HCT116 (cell line): ENCODE measurements at regions not wholly inside any gene's neighbourhood (a gene's known extent, or its start where the extent isn't known, plus 50 kb on each side); places are given as distances from the start of the nearest gene placed in this dataset.
"Not testable (repeated sequence)": the region's sequence is repeated elsewhere in the genome, so short reads cannot be mapped to it uniquely, and the experiment has no call there.

Source experiments
- ATAC-seq: fragments of 200-7000 bp; cut with Tn5 transposase; 2 replicates; pipeline ENCODE4 v1.9.1; 2020; ENCODE audit warnings: mild to moderate bottlenecking, moderate library complexity
- BruUV-seq: library from RNA; stranded (reverse); fragments of 400-500 nt; replicated peaks from 2 replicates; lab custom pipeline; 2021; lab: Mats Ljungman, UMichigan
- CTCF ChIA-PET: fragments of 300-600 bp; sonication (Branson Sonifier 250); formaldehyde crosslinking; loops from one replicate; lab custom pipeline; 2021; ENCODE audit warnings: antibody characterized with exemption; lab: Charles Lee
- POLR2A ChIA-PET: fragments of 300-600, 350-600 bp; sonication (Branson Sonifier 250); formaldehyde crosslinking; loops from one replicate; lab custom pipeline; 2021; ENCODE audit warnings: antibody characterized with exemption; lab: Charles Lee
- RAD21 ChIA-PET, 2 experiments: fragments of 300-600 bp; sonication (Branson Sonifier 250); formaldehyde crosslinking; loops; one replicate each; lab custom pipeline; 2023; ENCODE audit warnings: low total read pairs in 2 of 2; ENCODE audit not compliant: uncharacterized antibody in 2 of 2, unreplicated experiment in 2 of 2, low non-redundant PET in 1 of 2; lab: Charles Lee
- DNase-seq: peaks from one replicate; pipeline ENCODE4 v3.0.0-alpha.2; 2010; ENCODE audit warnings: low read depth, low spot score
- H2AFZ ChIP-seq: fragments of 200-600 bp; shearing (Covaris generic), sonication (generic); 2 replicates; pipeline ENCODE4 v1.6.1; 2017; ENCODE audit warnings: low read depth, mixed run types, mixed read lengths, antibody characterized with exemption, low read length; ENCODE audit not compliant: poor library complexity, severe bottlenecking
- H3K27ac ChIP-seq: 2 replicates; pipeline ENCODE4 v1.5.1; 2012; ENCODE audit warnings: low read depth, low read length
- H3K27me3 ChIP-seq: fragments of 200-600 bp; sonication (generic); 2 replicates; pipeline ENCODE4 v1.6.1; 2016; ENCODE audit warnings: mixed run types, low read length, mixed read lengths; ENCODE audit not compliant: insufficient read depth
- H3K36me3 ChIP-seq, 2 experiments: fragments of 200-500 bp in 1 of 2; fragments of 200-600 bp in 1 of 2; sonication (Bioruptor generic) in 1 of 2; sonication (generic) in 1 of 2; 2 replicates each; pipeline versions ENCODE4 v1.5.1 to v1.6.1; 2014 to 2016; ENCODE audit warnings: low read length in 2 of 2, inconsistent platforms in 1 of 2, mixed read lengths in 1 of 2, mixed run types in 1 of 2; ENCODE audit not compliant: insufficient read depth in 2 of 2, control insufficient read depth in 1 of 2
- H3K4me1 ChIP-seq, 2 experiments: fragments of 200-600 bp in 1 of 2; sonication (generic) in 1 of 2; 2 replicates each; pipeline versions ENCODE4 v1.5.1 to v1.6.1; 2012 to 2017; ENCODE audit warnings: low read length in 2 of 2, inconsistent platforms in 1 of 2, mild to moderate bottlenecking in 1 of 2, mixed read lengths in 1 of 2, mixed run types in 1 of 2, moderate library complexity in 1 of 2; ENCODE audit not compliant: insufficient read depth in 2 of 2, control insufficient read depth in 1 of 2
- H3K4me2 ChIP-seq: fragments of 200-600 bp; sonication (generic); 2 replicates; pipeline ENCODE4 v1.6.1; 2017; ENCODE audit warnings: mixed run types, low read length, mixed read lengths
- H3K4me3 ChIP-seq, 2 experiments: fragments of 200-600 bp in 1 of 2; sonication (generic) in 1 of 2; replicated peaks in 1 of 2; 2 replicates each; pipeline ENCODE4 v1.5.1; 2011 to 2016; ENCODE audit warnings: low read length in 2 of 2, control low read depth in 1 of 2, low read depth in 1 of 2, mild to moderate bottlenecking in 1 of 2, mixed read lengths in 1 of 2, mixed run types in 1 of 2
- H3K79me2 ChIP-seq: fragments of 200-600 bp; sonication (generic); 2 replicates; pipeline ENCODE4 v1.6.1; 2017; ENCODE audit warnings: mild to moderate bottlenecking, mixed run types, low read length, moderate library complexity, mixed read lengths; ENCODE audit not compliant: insufficient read depth
- H3K9ac ChIP-seq: fragments of 200-600 bp; sonication (generic); 2 replicates; pipeline ENCODE4 v1.6.1; 2016; ENCODE audit warnings: low read length, mixed read lengths
- H3K9me2 ChIP-seq: fragments of 200-600 bp; sonication (generic), shearing (Covaris generic); 2 replicates; pipeline ENCODE4 v1.6.1; 2017; ENCODE audit warnings: mixed run types, mild to moderate bottlenecking, moderate library complexity; ENCODE audit not compliant: insufficient read depth
- H3K9me3 ChIP-seq, 2 experiments: fragments of 200-500 bp in 1 of 2; fragments of 200-600 bp in 1 of 2; sonication (Bioruptor generic) in 1 of 2; sonication (generic) in 1 of 2; 2 replicates each; pipeline ENCODE4 v1.6.1; 2014 to 2017; ENCODE audit warnings: low read length in 2 of 2, mixed read lengths in 2 of 2, inconsistent platforms in 1 of 2, low read depth in 1 of 2, mild to moderate bottlenecking in 1 of 2, mixed run types in 1 of 2, moderate library complexity in 1 of 2; ENCODE audit not compliant: control insufficient read depth in 1 of 2, insufficient read depth in 1 of 2
- H4K20me1 ChIP-seq: fragments of 200-600 bp; sonication (generic), shearing (Covaris generic); 2 replicates; pipeline ENCODE4 v1.6.1; 2017; ENCODE audit warnings: mixed run types, mild to moderate bottlenecking, moderate library complexity; ENCODE audit not compliant: insufficient read depth
- CBX3 ChIP-seq: IDR thresholded peaks from 2 replicates; pipeline ENCODE4 v1.6.1; 2012; ENCODE audit warnings: low read depth
- CEBPB ChIP-seq: IDR thresholded peaks from 2 replicates; pipeline ENCODE4 v1.6.1; 2012; ENCODE audit warnings: low read depth
- EGR1 ChIP-seq: IDR thresholded peaks from 2 replicates; pipeline ENCODE4 v1.6.1; 2012; ENCODE audit warnings: low read depth
- ELF1 ChIP-seq: IDR thresholded peaks from 2 replicates; pipeline ENCODE4 v1.6.1; 2012; ENCODE audit warnings: low read depth, borderline replicate concordance
- EZH2 ChIP-seq: fragments of 200-600 bp; sonication (generic); IDR thresholded peaks from 2 replicates; pipeline ENCODE4 v1.6.1; 2017; ENCODE audit warnings: antibody characterized with exemption, mixed run types
- EZH2phosphoT487 ChIP-seq: fragments of 200-600 bp; IDR thresholded peaks from 2 replicates; pipeline ENCODE4 v1.6.1; 2018; ENCODE audit warnings: antibody characterized with exemption, borderline replicate concordance
- FOSL1 ChIP-seq: IDR thresholded peaks from 2 replicates; pipeline ENCODE4 v1.6.1; 2012; ENCODE audit warnings: low read depth
- JUND ChIP-seq: IDR thresholded peaks from 2 replicates; pipeline ENCODE4 v1.6.1; 2012
- POLR2A ChIP-seq: IDR thresholded peaks from 2 replicates; pipeline ENCODE4 v1.7.0; 2011; ENCODE audit warnings: borderline replicate concordance; ENCODE audit not compliant: insufficient read depth, insufficient read length; ENCODE audit errors: extremely low read depth
- POLR2AphosphoS5 ChIP-seq: IDR thresholded peaks from 2 replicates; pipeline ENCODE4 v1.6.1; 2011; ENCODE audit warnings: mild to moderate bottlenecking, low read depth, low read length, moderate library complexity
- SIN3A ChIP-seq: IDR thresholded peaks from 2 replicates; pipeline ENCODE4 v1.6.1; 2012; ENCODE audit warnings: low read depth
- SP1 ChIP-seq: IDR thresholded peaks from 2 replicates; pipeline ENCODE4 v1.6.1; 2012; ENCODE audit warnings: low read depth
- SRF ChIP-seq: IDR thresholded peaks from 2 replicates; pipeline ENCODE4 v1.6.1; 2012; ENCODE audit warnings: low read depth
- TCF7L2 ChIP-seq: IDR thresholded peaks from 2 replicates; pipeline ENCODE4 v1.7.0; 2011; ENCODE audit warnings: borderline replicate concordance, inconsistent platforms; ENCODE audit not compliant: insufficient read depth, insufficient read length; ENCODE audit errors: extremely low read depth
- YY1 ChIP-seq: IDR thresholded peaks from 2 replicates; pipeline ENCODE4 v1.6.1; 2011; ENCODE audit warnings: low read length, low read depth, moderate library complexity, mild to moderate bottlenecking; ENCODE audit not compliant: insufficient replicate concordance; ENCODE audit errors: extremely low read depth
- ZFX ChIP-seq: fragments of 450-650 bp; IDR thresholded peaks from 2 replicates; pipeline ENCODE4 v1.6.1; 2017
- ZNF274 ChIP-seq: fragments of 200-500 bp; sonication (Bioruptor generic); IDR thresholded peaks from 2 replicates; pipeline ENCODE4 v1.6.1; 2014; ENCODE audit warnings: mild to moderate bottlenecking, low read depth, low read length, inconsistent platforms
- intact Hi-C: fragments of 100-400 bp; cut with micrococcal nuclease; formaldehyde crosslinking; loops from 2 replicates; pipeline ENCODE4 v1.10.0; 2022
- TF ChIP-seq, protein P1 (sequence below), 3 experiments: fragments of 200-600 bp in 1 of 3; sonication (generic) in 1 of 3; IDR thresholded peaks in 2 of 3; conservative IDR thresholded peaks in 1 of 3; 2 replicates each; pipeline ENCODE4 v1.5.1; 2012 to 2017; ENCODE audit warnings: low read depth in 2 of 3, low read length in 2 of 3, antibody characterized with exemption in 1 of 3, borderline replicate concordance in 1 of 3, control low read depth in 1 of 3, mild to moderate bottlenecking in 1 of 3, mixed read lengths in 1 of 3, mixed run types in 1 of 3, moderate library complexity in 1 of 3; ENCODE audit not compliant: insufficient read depth in 1 of 3

DNA sequence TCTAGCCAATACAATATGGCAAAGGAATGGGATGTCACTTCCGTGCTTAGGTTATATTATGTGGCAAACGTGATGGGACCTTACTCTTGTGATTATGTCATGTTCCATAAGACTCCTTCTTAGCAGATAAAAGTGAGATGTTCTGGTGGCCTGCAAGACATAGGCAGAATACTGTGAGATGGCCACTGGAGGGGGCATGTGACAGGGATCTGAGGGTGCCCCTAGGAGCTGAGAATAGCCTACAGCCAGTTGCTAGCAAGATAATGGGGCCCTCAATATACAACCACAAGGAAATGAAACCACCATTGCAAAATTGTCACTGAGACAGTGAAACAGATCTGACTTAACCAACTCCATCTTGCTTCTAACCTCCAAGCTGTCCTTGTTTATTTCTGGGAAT is 151.4 kb upstream of the SSTR1 start:
- H3K79me2 ChIP-seq: no peaks in the 10 kb centered on the region
- DNase-seq: no peak
- intact Hi-C loops: no loop called here
- no peaks in the 10 kb centered on the region for H3K4me1 ChIP-seq
- TF ChIP-seq SIN3A (no peak), EZH2 (no peak), SP1 (no peak), EGR1 (no peak), FOSL1 (no peak), TCF7L2 (no peak), POLR2AphosphoS5 (no peak), POLR2A (no peak), EZH2phosphoT487 (no peak), CBX3 (no peak), ZNF274 (no peak), JUND (no peak), ELF1 (no peak), CEBPB (no peak), ZFX (no peak), YY1 (no peak), SRF (no peak)
- TF ChIP-seq, protein P1, sequence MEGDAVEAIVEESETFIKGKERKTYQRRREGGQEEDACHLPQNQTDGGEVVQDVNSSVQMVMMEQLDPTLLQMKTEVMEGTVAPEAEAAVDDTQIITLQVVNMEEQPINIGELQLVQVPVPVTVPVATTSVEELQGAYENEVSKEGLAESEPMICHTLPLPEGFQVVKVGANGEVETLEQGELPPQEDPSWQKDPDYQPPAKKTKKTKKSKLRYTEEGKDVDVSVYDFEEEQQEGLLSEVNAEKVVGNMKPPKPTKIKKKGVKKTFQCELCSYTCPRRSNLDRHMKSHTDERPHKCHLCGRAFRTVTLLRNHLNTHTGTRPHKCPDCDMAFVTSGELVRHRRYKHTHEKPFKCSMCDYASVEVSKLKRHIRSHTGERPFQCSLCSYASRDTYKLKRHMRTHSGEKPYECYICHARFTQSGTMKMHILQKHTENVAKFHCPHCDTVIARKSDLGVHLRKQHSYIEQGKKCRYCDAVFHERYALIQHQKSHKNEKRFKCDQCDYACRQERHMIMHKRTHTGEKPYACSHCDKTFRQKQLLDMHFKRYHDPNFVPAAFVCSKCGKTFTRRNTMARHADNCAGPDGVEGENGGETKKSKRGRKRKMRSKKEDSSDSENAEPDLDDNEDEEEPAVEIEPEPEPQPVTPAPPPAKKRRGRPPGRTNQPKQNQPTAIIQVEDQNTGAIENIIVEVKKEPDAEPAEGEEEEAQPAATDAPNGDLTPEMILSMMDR (IDR thresholded peaks at IDR 0.05 in 2 of 3, conservative IDR thresholded peaks at IDR 0.05 in 1 of 3; ENCODE audit: borderline replicate concordance in 1 of 3, insufficient read depth in 1 of 3, low read depth in 2 of 3, low read length in 2 of 3): no peak
- TF ChIP-seq, all 23 proteins: peak for 0
- no peak for ATAC-seq
- no TSS peak for BruUV-seq
- H2AFZ ChIP-seq: no peak overlapping the region
- ChIA-PET CTCF (no interaction called here), POLR2A (no interaction called here), RAD21 (no interaction called here)
- no peaks in the 10 kb centered on the region for H4K20me1 ChIP-seq
- H3K4me3 ChIP-seq: no peak overlapping the region
- H3K9ac ChIP-seq: no peak overlapping the region
- H3K36me3 ChIP-seq: no peaks in the 10 kb centered on the region
- no peaks in the 10 kb centered on the region; a peak in 1 of 4 replicates for H3K9me3 ChIP-seq
- no peaks in the 10 kb centered on the region for H3K9me2 ChIP-seq
- H3K27me3 ChIP-seq: no peaks in the 10 kb centered on the region
- H3K27ac ChIP-seq: no peak overlapping the region
- no peak overlapping the region for H3K4me2 ChIP-seq

DNA sequence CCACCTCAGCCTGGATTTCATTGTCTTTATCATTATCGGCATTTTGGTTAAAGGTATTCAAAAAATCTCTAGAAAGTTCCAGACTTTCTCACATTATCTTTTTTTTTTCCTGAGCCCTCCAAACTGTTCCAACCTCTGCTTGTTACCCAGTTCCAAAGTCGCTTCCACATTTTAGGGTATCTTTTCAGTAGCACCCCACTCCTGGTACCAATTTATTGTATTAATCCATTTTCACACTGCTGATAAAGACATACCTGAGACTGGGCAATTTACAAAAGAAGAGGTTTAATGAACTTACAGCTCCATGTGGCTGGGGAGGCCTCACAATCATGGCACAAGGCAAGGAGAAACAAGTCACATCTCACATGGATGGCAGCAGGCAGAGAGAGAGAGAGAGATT is 145.5 kb upstream of the SSTR1 start:
- BruUV-seq, H3K27me3 ChIP-seq, ATAC-seq, H3K9ac ChIP-seq, H3K9me2 ChIP-seq, H3K27ac ChIP-seq, RAD21 ChIA-PET, H4K20me1 ChIP-seq, POLR2A ChIA-PET, H3K9me3 ChIP-seq, H3K4me3 ChIP-seq, intact Hi-C loops, H2AFZ ChIP-seq, CTCF ChIA-PET, H3K36me3 ChIP-seq, H3K4me2 ChIP-seq, H3K79me2 ChIP-seq, H3K4me1 ChIP-seq, DNase-seq: not testable (repeated sequence)
